Adrenal gland (tissue), 5 donors: ENCODE measurements at regions not wholly inside any gene's neighbourhood (a gene's known extent, or its start where the extent isn't known, plus 50 kb on each side); places are given as distances from the start of the nearest gene placed in this dataset.

Experiments used
- CTCF ChIP-seq, 6 experiments: fragments of 450-650 bp in 4 of 6; fragments of 200-600 bp in 2 of 6; sonication (generic) in 1 of 6; IDR thresholded peaks; 1 replicate in 5 of 6; 2 replicates in 1 of 6; pipeline versions ENCODE4 v1.5.1 to v1.8.0; 2016 to 2021; ENCODE audit warnings: antibody characterized with exemption in 6 of 6, mild to moderate bottlenecking in 2 of 6, moderate library complexity in 1 of 6
- POLR2A ChIP-seq, 2 donors: fragments of 450-650 bp; IDR thresholded peaks; one replicate each; pipeline ENCODE4 v1.6.1; 2017; ENCODE audit warnings: antibody characterized with exemption in 2 of 2, mild to moderate bottlenecking in 2 of 2, moderate library complexity in 1 of 2
- donor health status: DM: no; HTN: no; CAD: no.

GRCh38 chr4:147381749-147382148 is 99.1 kb upstream of the EDNRA start:
- TF ChIP-seq CTCF (IDR thresholded peaks at IDR 0.05) (no peak), POLR2A (IDR thresholded peaks at IDR 0.05) (no peak)
